Activated CD8-positive, alpha-beta memory T cell treated with anti-CD3 and anti-CD28 coated beads for 24 hours (primary cell): ENCODE measurements at regions not wholly inside any gene's neighbourhood (a gene's known extent, or its start where the extent isn't known, plus 50 kb on each side); places are given as distances from the start of the nearest gene placed in this dataset.
"Not testable (repeated sequence)": the region's sequence is repeated elsewhere in the genome, so short reads cannot be mapped to it uniquely, and the experiment has no call there.

ENCODE experiments used
- DNase-seq: peaks from one replicate; pipeline ENCODE4 v3.0.0-alpha.2; 2020

- DNase-seq: no peak
These were observed 50.5 kb upstream of the FOXP2 start for GRCh38 chr7:114364151-114364550.

DNA sequence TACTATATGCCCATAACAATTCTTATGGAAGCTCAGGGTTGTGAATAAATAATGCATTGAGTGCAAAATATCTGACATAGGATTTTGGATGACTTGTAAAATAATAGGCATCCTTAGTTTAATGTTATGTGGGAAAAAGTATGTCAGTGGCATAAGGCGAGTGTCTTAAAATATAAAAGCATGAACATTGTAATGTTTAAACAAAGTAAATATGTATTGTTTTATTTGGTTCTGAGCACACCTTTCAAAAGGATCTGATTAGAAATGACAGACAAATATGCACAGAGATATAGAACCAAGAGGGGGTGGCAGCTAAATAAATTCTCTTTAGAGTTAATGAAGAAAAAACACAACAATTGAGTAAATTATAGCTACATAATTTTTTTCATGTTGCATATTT, 51.3 kb upstream of the FOXP2 start:
- DNase-seq: no peak

GRCh38 chr7:114358911-114359310, 55.7 kb upstream of the FOXP2 start:
- no peak for DNase-seq

DNA sequence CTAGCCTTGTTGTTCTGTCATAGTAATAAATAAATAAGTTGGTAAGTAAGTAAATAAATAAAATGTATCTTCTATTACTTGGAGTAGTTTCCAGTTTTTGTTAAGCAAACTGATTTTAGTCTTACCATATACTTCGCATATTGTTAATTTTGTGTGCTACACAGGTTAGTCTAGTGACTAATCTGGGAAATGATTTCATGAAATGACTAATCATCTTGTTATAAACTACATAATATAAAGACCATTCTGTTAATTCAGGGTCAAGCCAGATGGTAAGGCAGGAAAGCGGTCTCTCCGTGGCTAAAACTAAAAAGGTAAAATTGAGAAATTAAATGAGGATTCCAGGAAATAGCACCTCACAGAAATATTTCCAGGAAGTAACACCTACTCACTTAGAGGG, 58.5 kb upstream of the FOXP2 start:
- no peak for DNase-seq

- no peak for DNase-seq
These were observed 60.3 kb upstream of the FOXP2 start for GRCh38 chr7:114354306-114354705.

- DNase-seq: no peak
These were observed 69.1 kb upstream of the FOXP2 start for GRCh38 chr7:114345494-114345893.

GRCh38 chr7:114343949-114344708, 70.5 kb upstream of the FOXP2 start:
- no peak for DNase-seq

GRCh38 chr7:114342431-114343179, 72.0 kb upstream of the FOXP2 start:
- DNase-seq: no peak

GRCh38 chr7:114341648-114342047, 73.0 kb upstream of the FOXP2 start:
- no peak for DNase-seq

- no peak for DNase-seq
These were observed 79.6 kb upstream of the FOXP2 start for GRCh38 chr7:114334989-114335388.

GRCh38 chr7:114329458-114329857, 85.2 kb upstream of the FOXP2 start:
- not testable (repeated sequence) for DNase-seq

- no peak for DNase-seq
These were observed 97.0 kb upstream of the FOXP2 start for GRCh38 chr7:114317450-114318098.

- no peak for DNase-seq
These were observed 102.0 kb upstream of the FOXP2 start for GRCh38 chr7:114312649-114313048.

- no peak for DNase-seq
These were observed 104.1 kb upstream of the FOXP2 start for GRCh38 chr7:114310345-114311110.

GRCh38 chr7:114309729-114310128, 104.9 kb upstream of the FOXP2 start:
- no peak for DNase-seq

GRCh38 chr7:114303301-114303700, 111.3 kb upstream of the FOXP2 start:
- DNase-seq: no peak

DNA sequence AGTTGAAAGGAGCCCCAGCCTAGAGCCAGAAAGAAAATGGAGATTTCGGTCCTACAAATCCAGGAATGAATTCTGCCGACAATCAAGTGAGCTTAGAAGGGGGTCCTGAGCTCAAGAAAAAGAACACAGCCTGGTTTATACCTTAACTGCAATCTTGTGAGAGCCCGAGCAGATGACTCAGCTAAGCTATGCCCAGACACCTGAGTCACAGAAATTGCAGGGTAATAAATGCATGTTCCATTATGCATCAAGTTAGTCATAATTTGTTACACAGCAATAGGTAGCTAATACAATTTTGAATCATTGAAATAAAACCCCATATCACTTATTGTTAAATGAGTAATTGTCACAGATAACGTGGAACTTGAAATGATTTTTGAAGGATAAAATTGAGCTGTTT, 111.8 kb upstream of the FOXP2 start:
- no peak for DNase-seq

GRCh38 chr7:114298011-114298410, 116.6 kb upstream of the FOXP2 start:
- no peak for DNase-seq

DNA sequence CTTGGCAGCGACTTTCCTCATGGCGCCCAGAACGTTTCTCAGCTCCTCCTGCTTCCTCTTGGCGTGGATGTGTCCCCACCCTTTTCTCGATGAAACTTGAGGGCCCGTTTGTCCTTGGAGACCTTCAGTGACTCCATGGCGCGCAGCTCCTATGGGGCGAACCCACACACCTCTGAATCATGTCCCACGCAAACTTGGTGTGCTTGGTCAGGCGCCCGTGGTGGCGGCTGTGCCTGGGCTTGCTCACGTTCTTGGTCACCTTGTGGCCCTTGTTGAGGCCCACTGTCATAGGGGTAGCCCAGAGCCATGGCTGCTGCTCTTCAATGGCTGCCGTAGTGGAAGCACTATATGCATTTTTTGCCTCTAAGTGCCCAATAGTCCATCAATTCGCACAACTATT, 117.5 kb upstream of the FOXP2 start:
- no peak for DNase-seq

DNA sequence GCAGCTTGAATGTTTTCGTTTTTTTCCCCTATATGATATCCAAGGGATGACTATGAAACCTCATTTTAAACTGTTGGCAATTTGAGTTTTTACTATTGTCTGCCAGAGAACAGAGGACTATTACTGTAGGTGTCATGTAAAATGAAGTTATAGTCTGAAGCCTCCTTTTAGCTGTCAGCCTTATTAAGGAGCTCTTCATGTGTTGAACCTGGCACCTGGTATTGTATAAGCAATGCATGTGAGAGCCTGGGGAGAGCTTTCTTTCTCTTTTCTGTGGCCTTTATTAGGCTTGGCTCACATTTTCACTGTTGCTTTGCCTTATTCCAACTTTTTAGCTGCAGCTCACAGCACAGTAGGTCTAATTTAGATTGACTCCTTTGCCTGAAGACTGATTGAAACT, 119.1 kb upstream of the FOXP2 start:
- no peak for DNase-seq

- no peak for DNase-seq
These were observed 120.6 kb upstream of the FOXP2 start for GRCh38 chr7:114294036-114294435.

- no peak for DNase-seq
These were observed 121.2 kb upstream of the FOXP2 start for GRCh38 chr7:114293289-114294012.

DNA sequence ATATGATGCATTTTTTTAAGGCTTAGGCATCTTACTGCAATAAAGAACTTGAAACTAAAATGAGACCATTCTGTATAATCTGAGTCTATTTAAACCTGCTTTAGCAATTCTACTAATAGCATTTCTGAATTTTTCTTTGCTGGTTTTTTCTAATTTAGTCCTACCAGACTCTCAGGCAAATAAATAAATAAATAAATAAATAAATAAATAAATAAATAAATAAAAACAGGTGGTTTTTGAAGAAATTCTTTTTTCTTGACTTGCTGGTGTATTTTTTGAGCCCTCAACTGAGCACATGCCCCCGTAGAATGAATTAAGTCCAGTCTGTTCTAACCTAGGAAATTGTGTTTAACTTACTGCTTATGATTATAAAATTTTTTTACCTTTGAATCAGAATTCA, 134.7 kb upstream of the FOXP2 start:
- DNase-seq: no peak
